IMR-90 (cell line): ENCODE measurements at regions not wholly inside any gene's neighbourhood (a gene's known extent, or its start where the extent isn't known, plus 50 kb on each side); places are given as distances from the start of the nearest gene placed in this dataset.
"Not testable (repeated sequence)": the region's sequence is repeated elsewhere in the genome, so short reads cannot be mapped to it uniquely, and the experiment has no call there.

Source experiments
- BHLHE40 ChIP-seq: fragments of 150-350 bp; IDR thresholded peaks from 2 replicates; pipeline ENCODE4 v1.6.1; 2016; ENCODE audit warnings: mild to moderate bottlenecking, low read depth, low read length
- CEBPB ChIP-seq: IDR thresholded peaks from 2 replicates; pipeline ENCODE4 v1.6.1; 2012; ENCODE audit warnings: low read depth, low read length, improper control_type of control experiment
- CHD1 ChIP-seq: IDR thresholded peaks from 2 replicates; pipeline ENCODE4 v1.6.1; 2012; ENCODE audit warnings: low read depth, low read length, improper control_type of control experiment
- CTCF ChIP-seq: conservative IDR thresholded peaks from 2 replicates; pipeline ENCODE4 v1.5.1; 2012; ENCODE audit warnings: mild to moderate bottlenecking, low read depth, low read length, improper control_type of control experiment
- ELK1 ChIP-seq: fragments of 150-350 bp; IDR thresholded peaks from 2 replicates; pipeline ENCODE4 v1.6.1; 2016; ENCODE audit warnings: low read depth, mild to moderate bottlenecking, low read length, moderate library complexity, borderline replicate concordance
- MAFK ChIP-seq: IDR thresholded peaks from 2 replicates; pipeline ENCODE4 v1.6.1; 2012; ENCODE audit warnings: low read depth, low read length, improper control_type of control experiment
- MAZ ChIP-seq: IDR thresholded peaks from 2 replicates; pipeline ENCODE4 v1.6.1; 2012; ENCODE audit warnings: low read depth, mild to moderate bottlenecking, low read length, improper control_type of control experiment, moderate library complexity, borderline replicate concordance
- MXI1 ChIP-seq: IDR thresholded peaks from 2 replicates; pipeline ENCODE4 v1.6.1; 2012; ENCODE audit warnings: low read depth, mild to moderate bottlenecking, low read length, moderate library complexity, borderline replicate concordance
- POLR2A ChIP-seq: IDR thresholded peaks from 2 replicates; pipeline ENCODE4 v1.6.1; 2012; ENCODE audit warnings: mild to moderate bottlenecking, low read depth, low read length
- RFX5 ChIP-seq: IDR thresholded peaks from 2 replicates; pipeline ENCODE4 v1.8.0; 2012; ENCODE audit warnings: low read depth, mild to moderate bottlenecking, low read length, moderate library complexity
- SMC3 ChIP-seq: fragments of 150-350 bp; IDR thresholded peaks from 2 replicates; pipeline ENCODE4 v1.6.1; 2016; ENCODE audit warnings: low read depth, mild to moderate bottlenecking, antibody characterized with exemption, low read length, moderate library complexity

GRCh38 chr3:144620236-144620635 is 648.6 kb downstream of the DIPK2A start:
- not testable (repeated sequence) for TF ChIP-seq CEBPB, SMC3, CTCF, MAFK, MXI1, CHD1, POLR2A, RFX5, MAZ, ELK1, BHLHE40
